Suprapubic skin (tissue), 3 donors: ENCODE measurements at regions not wholly inside any gene's neighbourhood (a gene's known extent, or its start where the extent isn't known, plus 50 kb on each side); places are given as distances from the start of the nearest gene placed in this dataset.

Experiments used
- CTCF ChIP-seq, 2 donors: fragments of 200-600 bp in 1 of 2; fragments of 450-650 bp in 1 of 2; sonication (generic) in 1 of 2; IDR thresholded peaks; one replicate each; pipeline ENCODE4 v1.5.1; 2016 to 2019; ENCODE audit warnings: antibody characterized with exemption in 2 of 2, mild to moderate bottlenecking in 1 of 2, moderate library complexity in 1 of 2
- EP300 ChIP-seq: sonication (generic); formaldehyde crosslinking; IDR thresholded peaks from one replicate; pipeline ENCODE4 v1.6.1; 2017; ENCODE audit warnings: antibody characterized with exemption
- POLR2A ChIP-seq, 2 donors: fragments of 450-650 bp; IDR thresholded peaks; one replicate each; pipeline ENCODE4 v1.6.1; 2017; ENCODE audit warnings: antibody characterized with exemption in 2 of 2, mild to moderate bottlenecking in 2 of 2, moderate library complexity in 2 of 2

GRCh38 chr10:113476191-113476590 is 76.7 kb upstream of the HABP2 start:
- TF ChIP-seq CTCF (IDR thresholded peaks at IDR 0.05) (no peak), POLR2A (IDR thresholded peaks at IDR 0.05) (no peak), EP300 (no peak)
